ENCODE measurements at regions not wholly inside any gene's neighbourhood (a gene's known extent, or its start where the extent isn't known, plus 50 kb on each side); places are given as distances from the start of the nearest gene placed in this dataset.

DNA sequence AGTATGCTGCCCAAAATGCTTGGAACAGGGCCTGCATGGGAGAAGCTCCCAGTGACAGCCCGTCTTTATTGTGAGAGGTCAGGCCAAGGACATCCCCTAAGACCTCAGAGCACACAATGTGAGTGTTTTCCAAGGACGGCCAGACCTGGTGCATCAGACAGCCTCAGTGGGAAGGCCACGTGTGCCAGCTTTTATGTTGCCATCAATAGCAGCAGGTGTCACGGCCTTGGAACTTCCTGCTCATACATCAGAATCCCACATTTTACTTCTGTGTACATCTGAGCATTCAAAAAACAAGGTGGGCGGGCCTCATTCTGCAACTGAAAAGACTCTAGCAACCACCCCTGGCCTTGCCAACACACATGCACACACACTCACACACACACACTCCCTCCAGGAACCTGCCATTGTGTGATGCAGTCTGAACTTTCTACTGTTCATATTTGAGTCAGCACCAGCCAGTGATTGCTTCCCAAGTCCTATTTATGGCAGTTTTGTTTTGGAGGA lies 753.1 kb upstream of the TBX3 start:
- Histone ChIP-seq H3K18ac (ENCODE audit: extremely low read depth, low read length) (peak overlapping the region; percentile 6; the same call in 1 of the 2 replicates), H2BK12ac (ENCODE audit: low read depth, low read length) (no peak overlapping the region), H3K79me2 (ENCODE audit: control insufficient read depth in 1 of 2, insufficient read depth in 2 of 2, low read length in 2 of 2) (no peaks in the 10 kb centered on the region), H3K4me3 (ENCODE audit: extremely low read depth in 1 of 4, insufficient read depth in 2 of 4, low read depth in 3 of 4, low read length in 4 of 4) (no peak overlapping the region), H3K9ac (replicated peaks in 1 of 4; ENCODE audit: extremely low read depth in 1 of 4, low read depth in 3 of 4, low read length in 3 of 4) (no peak overlapping the region), H2BK20ac (ENCODE audit: low read length) (no peak overlapping the region), H2BK120ac (replicated peaks; ENCODE audit: low read depth, low read length) (no peak overlapping the region), H4K20me1 (replicated peaks in 1 of 2; ENCODE audit: control insufficient read depth in 1 of 2, insufficient read depth in 2 of 2, low read length in 2 of 2) (peaks cover 0 to 1% of the 10 kb centered on the region in 2 experiments), H4K8ac (ENCODE audit: extremely low read depth, insufficient read depth, low read length) (no peak overlapping the region), H2BK5ac (ENCODE audit: low read depth, low read length) (no peak overlapping the region), H2AK5ac (ENCODE audit: low read depth, low read length) (no peak overlapping the region), H3K23ac (ENCODE audit: insufficient read length) (no peak overlapping the region), H3K36me3 (ENCODE audit: control insufficient read depth in 2 of 4, insufficient read depth in 4 of 4, low read length in 3 of 4) (no peaks in the 10 kb centered on the region), H3K4ac (replicated peaks; ENCODE audit: insufficient read length, low read depth, low read length) (no peak overlapping the region), H2BK15ac (ENCODE audit: low read length) (no peak overlapping the region; the same call in 1 of the 2 replicates), H4K5ac (ENCODE audit: insufficient read length, low read depth, low read length) (no peak overlapping the region), H3K23me2 (ENCODE audit: low read depth, low read length) (peaks cover 2% of the 10 kb centered on the region; the same call in 1 of the 2 replicates), H3K27me3 (replicated peaks in 1 of 4; ENCODE audit: control insufficient read depth in 3 of 4, extremely low read depth in 1 of 4, insufficient read depth in 3 of 4, low read length in 3 of 4) (no peaks in the 10 kb centered on the region), H3K9me3 (ENCODE audit: insufficient read depth in 2 of 2, low read depth in 1 of 2, low read length in 1 of 2) (no peaks in the 10 kb centered on the region), H3K4me2 (ENCODE audit: insufficient read depth in 1 of 2, low read depth in 2 of 2, low read length in 2 of 2) (no peak overlapping the region), H3K79me1 (ENCODE audit: low read depth, low read length) (no peaks in the 10 kb centered on the region), H3K14ac (ENCODE audit: insufficient read length) (no peak overlapping the region), H2AFZ (ENCODE audit: low read length) (no peak overlapping the region), H3K27ac (ENCODE audit: low read depth, low read length) (no peak overlapping the region), H3K4me1 (replicated peaks in 1 of 4; ENCODE audit: control insufficient read depth in 3 of 4, insufficient read depth in 4 of 4, low read length in 3 of 4) (peaks cover 0 to 8% (median 5%) of the 10 kb centered on the region in 4 experiments; a peak in 4 of 7 replicates), H4K91ac (replicated peaks; ENCODE audit: insufficient read length, low read length) (no peak overlapping the region), H3K56ac (replicated peaks; ENCODE audit: insufficient read length, low read depth, low read length) (no peak overlapping the region)
- FAIRE-seq, result no peak
- POLR2A ChIA-PET (ENCODE audit: partially characterized antibody), result interaction anchor here (1.0 kb wide), 1 partner anchor 14 kb away, joined by 3 read pairs; no protein-coding TSS in a partner anchor
- no peak for DNase-seq (ENCODE audit: low read depth in 1 of 2, low spot score in 2 of 2)
- CTCF ChIA-PET (ENCODE audit: partially characterized antibody), result no interaction called here
- 80% methylated on average over 5 of the region's 5 CpGs; no CpG with 5 or more reads in 1 of the 2 experiments for WGBS, 2 experiments (ENCODE audit: extremely low coverage in 1 of 2, insufficient coverage in 1 of 2, insufficient read length in 1 of 2, insufficient replicate concordance in 2 of 2, low coverage in 1 of 2, low lambda C conversion rate in 2 of 2, missing lambda C conversion rate in 1 of 2)
- TF ChIP-seq RXRA (IDR thresholded peaks at IDR 0.05; ENCODE audit: insufficient read depth, low read depth, low read length) (no peak), GTF2F1 (IDR thresholded peaks at IDR 0.05; ENCODE audit: borderline replicate concordance, low read depth, low read length) (no peak), GABPA (IDR thresholded peaks at IDR 0.05; ENCODE audit: borderline replicate concordance, insufficient read depth, low read length) (no peak)

Measured in H1 (cell line).